IMR-90 (cell line): ENCODE measurements at regions not wholly inside any gene's neighbourhood (a gene's known extent, or its start where the extent isn't known, plus 50 kb on each side); places are given as distances from the start of the nearest gene placed in this dataset.

ENCODE experiments used
- ATAC-seq: fragments of 200-7000 bp; cut with Tn5 transposase; 2 replicates; pipeline ENCODE4 v1.9.1; 2020; ENCODE audit warnings: low read depth, mild to moderate bottlenecking, moderate library complexity
- BruUV-seq: library from RNA; stranded (reverse); fragments of 400-500 nt; replicated peaks from 2 replicates; lab custom pipeline; 2021; lab: Mats Ljungman, UMichigan
- CTCF ChIA-PET: fragments of 300-600 bp; formaldehyde crosslinking; extraction: SDS; loops from one replicate; lab custom pipeline; 2021; ENCODE audit warnings: antibody characterized with exemption; lab: Yijun Ruan, JAX
- POLR2A ChIA-PET: fragments of 300-600 bp; sonication (Branson Sonifier 250); formaldehyde crosslinking; loops from one replicate; lab custom pipeline; 2022; ENCODE audit warnings: antibody characterized with exemption; ENCODE audit not compliant: unreplicated experiment; lab: Charles Lee
- DNase-seq: peaks from one replicate; pipeline ENCODE4 v3.0.0; 2013
- H2AFZ ChIP-seq: replicated peaks from 2 replicates; pipeline ENCODE3; 2013; ENCODE audit warnings: low read length, mild to moderate bottlenecking; ENCODE audit not compliant: poor library complexity
- H2AK5ac ChIP-seq: 2 replicates; pipeline ENCODE4 v1.6.1; 2013; ENCODE audit warnings: low read depth, low read length, inconsistent platforms
- H2AK9ac ChIP-seq: replicated peaks from 2 replicates; pipeline ENCODE3; 2013; ENCODE audit warnings: mild to moderate bottlenecking, low read depth, low read length, moderate library complexity; ENCODE audit not compliant: poor library complexity
- H2BK120ac ChIP-seq: 2 replicates; pipeline ENCODE4 v1.6.1; 2013; ENCODE audit warnings: low read depth, low read length, inconsistent platforms
- H2BK15ac ChIP-seq: 3 replicates; pipeline ENCODE4 v1.6.1; 2013; ENCODE audit warnings: low read depth, low read length, inconsistent platforms
- H2BK20ac ChIP-seq: 2 replicates; pipeline ENCODE4 v1.6.1; 2013; ENCODE audit warnings: low read depth, mild to moderate bottlenecking, inconsistent platforms, low read length, moderate library complexity
- H2BK5ac ChIP-seq: 2 replicates; pipeline ENCODE4 v1.6.1; 2013; ENCODE audit warnings: mild to moderate bottlenecking, low read depth, low read length, inconsistent platforms; ENCODE audit not compliant: poor library complexity, severe bottlenecking
- H3K14ac ChIP-seq: replicated peaks from 2 replicates; pipeline ENCODE4 v1.6.1; 2013; ENCODE audit warnings: low read depth, low read length, inconsistent platforms
- H3K18ac ChIP-seq: 2 replicates; pipeline ENCODE4 v1.6.1; 2013; ENCODE audit warnings: low read depth, low read length, control low read depth
- H3K23ac ChIP-seq: 2 replicates; pipeline ENCODE4 v1.6.1; 2013; ENCODE audit warnings: low read depth, low read length, inconsistent platforms
- H3K27ac ChIP-seq: 2 replicates; pipeline ENCODE4 v1.5.1; 2013; ENCODE audit warnings: mild to moderate bottlenecking, control low read depth, low read length; ENCODE audit not compliant: insufficient read depth
- H3K27me3 ChIP-seq: 2 replicates; pipeline ENCODE4 v1.6.1; 2013; ENCODE audit warnings: low read length; ENCODE audit not compliant: control insufficient read depth, insufficient read depth
- H3K36me3 ChIP-seq: 2 replicates; pipeline ENCODE4 v1.6.1; 2013; ENCODE audit warnings: low read length, mixed read lengths; ENCODE audit not compliant: control insufficient read depth, insufficient read depth
- H3K4ac ChIP-seq: 2 replicates; pipeline ENCODE4 v1.6.1; 2013; ENCODE audit warnings: low read depth, low read length, inconsistent platforms
- H3K4me1 ChIP-seq: 2 replicates; pipeline ENCODE4 v1.6.1; 2013; ENCODE audit warnings: low read length, mixed read lengths; ENCODE audit not compliant: control insufficient read depth, insufficient read depth
- H3K4me2 ChIP-seq: 2 replicates; pipeline ENCODE4 v1.6.1; 2013; ENCODE audit warnings: low read depth, mild to moderate bottlenecking, control low read depth, low read length, moderate library complexity
- H3K4me3 ChIP-seq: 2 replicates; pipeline ENCODE4 v1.5.1; 2013; ENCODE audit warnings: low read depth, mild to moderate bottlenecking, control low read depth, low read length, moderate library complexity; ENCODE audit not compliant: insufficient read depth
- H3K56ac ChIP-seq: 2 replicates; pipeline ENCODE4 v1.6.1; 2013; ENCODE audit warnings: low read length, inconsistent platforms; ENCODE audit not compliant: insufficient read depth; ENCODE audit errors: extremely low read depth
- H3K79me1 ChIP-seq, 2 experiments: 2 replicates each; pipeline ENCODE4 v1.6.1; 2013; ENCODE audit warnings: low read length in 2 of 2, inconsistent platforms in 1 of 2, low read depth in 1 of 2
- H3K9ac ChIP-seq: 2 replicates; pipeline ENCODE4 v1.6.1; 2013; ENCODE audit warnings: low read depth, low read length, control low read depth
- H3K9me1 ChIP-seq: 2 replicates; pipeline ENCODE4 v1.6.1; 2013; ENCODE audit warnings: low read length, inconsistent platforms; ENCODE audit not compliant: insufficient read depth
- H3K9me3 ChIP-seq: 2 replicates; pipeline ENCODE4 v1.6.1; 2013; ENCODE audit warnings: low read length; ENCODE audit not compliant: control insufficient read depth, insufficient read depth
- H4K20me1 ChIP-seq: 2 replicates; pipeline ENCODE4 v1.6.1; 2013; ENCODE audit warnings: low read length, inconsistent platforms; ENCODE audit not compliant: insufficient read depth
- H4K5ac ChIP-seq: 2 replicates; pipeline ENCODE4 v1.6.1; 2013; ENCODE audit warnings: mild to moderate bottlenecking, low read depth, low read length, control low read depth
- H4K8ac ChIP-seq, 2 experiments: 2 replicates each; pipeline ENCODE4 v1.6.1; 2013; ENCODE audit warnings: low read depth in 2 of 2, low read length in 2 of 2, control low read depth in 1 of 2, inconsistent platforms in 1 of 2
- H4K91ac ChIP-seq: 2 replicates; pipeline ENCODE4 v1.6.1; 2013; ENCODE audit warnings: low read depth, low read length, inconsistent platforms; ENCODE audit not compliant: insufficient read depth
- CHD1 ChIP-seq: IDR thresholded peaks from 2 replicates; pipeline ENCODE4 v1.6.1; 2012; ENCODE audit warnings: low read depth, low read length, improper control_type of control experiment
- MAFK ChIP-seq: IDR thresholded peaks from 2 replicates; pipeline ENCODE4 v1.6.1; 2012; ENCODE audit warnings: low read depth, low read length, improper control_type of control experiment
- MXI1 ChIP-seq: IDR thresholded peaks from 2 replicates; pipeline ENCODE4 v1.6.1; 2012; ENCODE audit warnings: low read depth, mild to moderate bottlenecking, low read length, moderate library complexity, borderline replicate concordance
- POLR2A ChIP-seq: IDR thresholded peaks from 2 replicates; pipeline ENCODE4 v1.6.1; 2012; ENCODE audit warnings: mild to moderate bottlenecking, low read depth, low read length
- RAD21 ChIP-seq: IDR thresholded peaks from 2 replicates; pipeline ENCODE4 v1.6.1; 2012; ENCODE audit warnings: low read length, improper control_type of control experiment
- RCOR1 ChIP-seq: IDR thresholded peaks from 2 replicates; pipeline ENCODE4 v1.6.1; 2012; ENCODE audit warnings: mild to moderate bottlenecking, low read length, improper control_type of control experiment; ENCODE audit not compliant: insufficient replicate concordance
- WGBS, 2 experiments: methylation state at CpG; one replicate each; pipeline versions ENCODE4 v1.1.5 to v1.1.7; 2013; ENCODE audit warnings: missing lambda C conversion rate in 2 of 2; ENCODE audit not compliant: insufficient read length in 1 of 2; ENCODE audit errors: extremely low coverage in 2 of 2; 5-methylcytosine and 5-hydroxymethylcytosine counted together
- dilution Hi-C: fragments of 300-500 bp; cut with HindIII; formaldehyde crosslinking; loops from one replicate; pipeline ENCODE4 v1.14.3; 2018; ENCODE audit warnings: low sequenced_read_pairs; ENCODE audit not compliant: unreplicated experiment
- in situ Hi-C: fragments of 300-500 bp; cut with MboI; formaldehyde crosslinking; loops from 3 replicates; pipeline ENCODE4 v1.14.3; 2019; ENCODE audit warnings: low sequenced_read_pairs, inconsistent platforms, mixed read lengths
- intact Hi-C: fragments of 100-400 bp; cut with micrococcal nuclease; formaldehyde crosslinking; loops from 2 replicates; pipeline ENCODE4 v1.10.0; 2022
- TF ChIP-seq, protein P1 (sequence below): fragments of 150-350 bp; IDR thresholded peaks from 2 replicates; pipeline ENCODE4 v1.6.1; 2017; ENCODE audit warnings: mild to moderate bottlenecking, antibody characterized with exemption, low read length, low read depth
- TF ChIP-seq, protein P2 (sequence below): fragments of 150-350 bp; IDR thresholded peaks from 2 replicates; pipeline ENCODE4 v1.6.1; 2016; ENCODE audit warnings: low read depth, mild to moderate bottlenecking, low read length, moderate library complexity, borderline replicate concordance

DNA sequence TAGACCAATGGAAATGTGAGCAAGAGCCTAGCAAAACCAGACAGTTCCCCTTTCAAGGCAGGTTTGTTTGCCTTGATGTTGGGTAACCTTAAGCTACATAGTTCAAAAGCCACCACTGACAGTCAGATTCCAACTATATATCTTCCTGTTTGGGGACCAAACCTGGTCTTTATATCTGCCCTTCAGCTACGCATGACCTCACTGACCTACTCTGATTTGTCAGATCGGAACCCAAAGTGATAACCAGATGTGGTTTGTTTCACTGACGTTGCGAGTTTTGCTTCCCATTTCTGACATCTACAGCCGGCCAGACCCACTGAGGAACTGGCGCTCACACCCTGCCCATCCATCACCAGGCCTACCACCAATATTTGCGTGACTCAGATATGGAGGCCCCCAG, 361.1 kb upstream of the CHRM3 start:
- in situ Hi-C loops: no loop called here
- no peak for DNase-seq

More for the DNA sequence above, 361.1 kb upstream of the CHRM3 start:
- no CpG with 5 or more reads among the region's 7 CpGs for WGBS, 2 experiments
- Histone ChIP-seq H3K9ac (no peak overlapping the region), H4K91ac (no peak overlapping the region), H4K20me1 (no peaks in the 10 kb centered on the region), H3K18ac (no peak overlapping the region), H4K8ac (no peak overlapping the region), H2BK20ac (no peak overlapping the region), H3K4me1 (no peaks in the 10 kb centered on the region), H3K79me1 (no peaks in the 10 kb centered on the region), H2BK5ac (no peak overlapping the region), H2BK120ac (no peak overlapping the region), H3K56ac (no peak overlapping the region), H3K27ac (no peak overlapping the region), H3K36me3 (no peaks in the 10 kb centered on the region), H3K4ac (no peak overlapping the region), H3K4me2 (no peak overlapping the region), H2AK5ac (no peak overlapping the region), H3K23ac (no peak overlapping the region), H2BK15ac (no peak overlapping the region), H3K27me3 (no peaks in the 10 kb centered on the region), H3K4me3 (no peak overlapping the region), H3K9me1 (no peaks in the 10 kb centered on the region), H4K5ac (no peak overlapping the region), H3K9me3 (peaks cover 10% of the 10 kb centered on the region), H3K14ac (no peak overlapping the region), H2AK9ac (no peak overlapping the region), H2AFZ (no peak overlapping the region)
- ChIA-PET CTCF (no interaction called here), POLR2A (no interaction called here)
- dilution Hi-C loops: no loop called here
- TF ChIP-seq, protein P1, sequence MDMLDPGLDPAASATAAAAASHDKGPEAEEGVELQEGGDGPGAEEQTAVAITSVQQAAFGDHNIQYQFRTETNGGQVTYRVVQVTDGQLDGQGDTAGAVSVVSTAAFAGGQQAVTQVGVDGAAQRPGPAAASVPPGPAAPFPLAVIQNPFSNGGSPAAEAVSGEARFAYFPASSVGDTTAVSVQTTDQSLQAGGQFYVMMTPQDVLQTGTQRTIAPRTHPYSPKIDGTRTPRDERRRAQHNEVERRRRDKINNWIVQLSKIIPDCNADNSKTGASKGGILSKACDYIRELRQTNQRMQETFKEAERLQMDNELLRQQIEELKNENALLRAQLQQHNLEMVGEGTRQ: no peak
- TF ChIP-seq RAD21 (no peak), CHD1 (no peak), MXI1 (no peak), MAFK (no peak), POLR2A (no peak), RCOR1 (no peak)
- TF ChIP-seq, protein P2, sequence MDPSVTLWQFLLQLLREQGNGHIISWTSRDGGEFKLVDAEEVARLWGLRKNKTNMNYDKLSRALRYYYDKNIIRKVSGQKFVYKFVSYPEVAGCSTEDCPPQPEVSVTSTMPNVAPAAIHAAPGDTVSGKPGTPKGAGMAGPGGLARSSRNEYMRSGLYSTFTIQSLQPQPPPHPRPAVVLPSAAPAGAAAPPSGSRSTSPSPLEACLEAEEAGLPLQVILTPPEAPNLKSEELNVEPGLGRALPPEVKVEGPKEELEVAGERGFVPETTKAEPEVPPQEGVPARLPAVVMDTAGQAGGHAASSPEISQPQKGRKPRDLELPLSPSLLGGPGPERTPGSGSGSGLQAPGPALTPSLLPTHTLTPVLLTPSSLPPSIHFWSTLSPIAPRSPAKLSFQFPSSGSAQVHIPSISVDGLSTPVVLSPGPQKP: no peak
- intact Hi-C loops: no loop called here
- ATAC-seq: no peak
- BruUV-seq: no TSS peak
